Muscle of leg (tissue), 3 donors: ENCODE measurements at regions not wholly inside any gene's neighbourhood (a gene's known extent, or its start where the extent isn't known, plus 50 kb on each side); places are given as distances from the start of the nearest gene placed in this dataset.
"Not testable (repeated sequence)": the region's sequence is repeated elsewhere in the genome, so short reads cannot be mapped to it uniquely, and the experiment has no call there.

Experiments
- DNase-seq: peaks from one replicate; pipeline ENCODE4 v3.0.0; 2013
- H3K27ac ChIP-seq: one replicate; pipeline ENCODE4 v1.5.1; 2013; ENCODE audit warnings: mild to moderate bottlenecking, low read length, control low read depth
- H3K27me3 ChIP-seq: one replicate; pipeline ENCODE4 v1.6.1; 2013; ENCODE audit warnings: low read length; ENCODE audit not compliant: control insufficient read depth, insufficient read depth
- H3K36me3 ChIP-seq: one replicate; pipeline ENCODE4 v1.6.1; 2013; ENCODE audit warnings: low read length; ENCODE audit not compliant: control insufficient read depth, insufficient read depth
- H3K4me1 ChIP-seq: one replicate; pipeline ENCODE4 v1.6.1; 2013; ENCODE audit warnings: low read length; ENCODE audit not compliant: control insufficient read depth, insufficient read depth
- H3K4me3 ChIP-seq: one replicate; pipeline ENCODE4 v1.5.1; 2013; ENCODE audit warnings: low read length, control low read depth
- H3K9me3 ChIP-seq: replicated peaks from 2 replicates; pipeline ENCODE4 v1.6.1; 2013; ENCODE audit warnings: low read depth, low read length; ENCODE audit not compliant: control insufficient read depth
- WGBS: methylation state at CpG from one replicate; pipeline ENCODE4 v1.1.5; 2013; ENCODE audit warnings: missing lambda C conversion rate; ENCODE audit not compliant: insufficient coverage; 5-methylcytosine and 5-hydroxymethylcytosine counted together

GRCh38 chr13:44803390-44803789 lies 185.9 kb downstream of the NUFIP1 start:
- Histone ChIP-seq H3K4me3 (no peak overlapping the region), H3K9me3 (no peaks in the 10 kb centered on the region), H3K27ac (no peak overlapping the region), H3K27me3 (no peaks in the 10 kb centered on the region), H3K36me3 (no peaks in the 10 kb centered on the region), H3K4me1 (no peaks in the 10 kb centered on the region)
- DNase-seq: no peak
- WGBS: 82% methylated on average over 3 of the region's 4 CpGs

- Histone ChIP-seq H3K27ac (no peak overlapping the region), H3K4me3 (no peak overlapping the region)
- WGBS: 66% methylated on average over 3 of the region's 4 CpGs
Observed at GRCh38 chr13:44802491-44802890, 186.8 kb downstream of the NUFIP1 start.

GRCh38 chr13:44801990-44802389 lies 187.3 kb downstream of the NUFIP1 start:
- H3K4me3 ChIP-seq: no peak overlapping the region
- H3K4me1 ChIP-seq: no peaks in the 10 kb centered on the region
- no peaks in the 10 kb centered on the region for H3K36me3 ChIP-seq
- H3K27ac ChIP-seq: no peak overlapping the region
- no peaks in the 10 kb centered on the region for H3K27me3 ChIP-seq
- no peak for DNase-seq
- no peaks in the 10 kb centered on the region for H3K9me3 ChIP-seq
- WGBS: 70% methylated on average over 3 of the region's 4 CpGs

More at GRCh38 chr13:44802491-44802890, 186.8 kb downstream of the NUFIP1 start:
- no peak for DNase-seq
- H3K9me3 ChIP-seq: no peaks in the 10 kb centered on the region
- H3K4me1 ChIP-seq: no peaks in the 10 kb centered on the region
- H3K36me3 ChIP-seq: no peaks in the 10 kb centered on the region
- H3K27me3 ChIP-seq: no peaks in the 10 kb centered on the region

DNA sequence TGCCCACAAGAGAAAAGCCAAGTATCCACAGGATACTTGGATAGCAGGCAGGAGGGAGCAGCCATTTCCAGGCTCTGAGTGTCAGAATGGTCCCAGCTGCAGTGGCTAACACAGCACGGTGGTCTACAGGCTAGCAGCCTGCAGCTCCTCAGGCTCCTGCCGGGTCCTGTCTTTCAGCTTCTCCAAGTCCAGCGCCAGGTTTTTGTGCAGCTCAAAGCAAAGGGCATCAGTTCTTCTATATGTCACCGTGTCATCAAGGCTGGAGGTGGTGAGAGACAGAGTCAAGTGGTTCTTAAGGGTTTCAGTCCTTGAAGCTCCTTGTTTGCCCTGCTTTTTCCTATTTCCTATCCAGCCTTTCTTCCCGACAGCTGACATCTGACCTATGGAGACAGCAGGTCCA lies 188.6 kb downstream of the NUFIP1 start:
- no peaks in the 10 kb centered on the region for H3K4me1 ChIP-seq

GRCh38 chr13:44797685-44798084 lies 191.6 kb downstream of the NUFIP1 start:
- Histone ChIP-seq H3K4me3 (no peak overlapping the region), H3K36me3 (no peaks in the 10 kb centered on the region), H3K9me3 (no peaks in the 10 kb centered on the region), H3K27me3 (no peaks in the 10 kb centered on the region), H3K4me1 (no peaks in the 10 kb centered on the region), H3K27ac (no peak overlapping the region)
- no CpG with 5 or more reads among the region's 2 CpGs for WGBS
- DNase-seq: no peak

More for the DNA sequence above, 188.6 kb downstream of the NUFIP1 start:
- no peaks in the 10 kb centered on the region for H3K36me3 ChIP-seq
- H3K27ac ChIP-seq: no peak overlapping the region
- H3K4me3 ChIP-seq: no peak overlapping the region
- 73% methylated on average over 3 of the region's 5 CpGs for WGBS
- no peaks in the 10 kb centered on the region for H3K27me3 ChIP-seq
- DNase-seq: no peak
- no peaks in the 10 kb centered on the region for H3K9me3 ChIP-seq

GRCh38 chr13:44796597-44797490 lies 192.4 kb downstream of the NUFIP1 start:
- H3K36me3 ChIP-seq: no peaks in the 10 kb centered on the region
- no peak overlapping the region for H3K4me3 ChIP-seq
- H3K9me3 ChIP-seq: no peaks in the 10 kb centered on the region
- peak; percentile 44 for DNase-seq
- H3K27me3 ChIP-seq: no peaks in the 10 kb centered on the region
- H3K27ac ChIP-seq: no peak overlapping the region
- WGBS: 94% methylated on average over 3 of the region's 5 CpGs
- H3K4me1 ChIP-seq: no peaks in the 10 kb centered on the region

DNA sequence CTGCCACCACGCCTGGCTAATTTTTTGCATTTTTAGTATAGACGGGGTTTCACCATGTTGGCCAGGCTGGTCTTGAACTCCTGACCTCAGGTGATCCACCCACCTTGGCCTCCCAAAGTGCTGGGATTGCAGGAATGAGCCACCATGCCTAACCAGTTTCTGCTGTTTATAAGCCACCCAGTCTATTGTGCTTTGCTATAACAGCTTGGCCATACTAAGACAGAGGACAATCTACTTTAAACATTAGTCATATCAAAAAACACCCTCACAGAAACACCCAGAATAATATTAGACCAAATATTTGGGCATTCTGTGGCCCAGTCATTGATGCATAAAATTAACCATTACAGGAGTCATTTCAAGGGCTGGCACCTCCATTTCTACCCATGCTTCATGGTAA lies 193.2 kb downstream of the NUFIP1 start:
- not testable (repeated sequence) for H3K4me1 ChIP-seq, DNase-seq, H3K36me3 ChIP-seq, H3K4me3 ChIP-seq, H3K27me3 ChIP-seq, H3K27ac ChIP-seq, H3K9me3 ChIP-seq
- WGBS: 95% methylated on average over 2 of the region's 2 CpGs

DNA sequence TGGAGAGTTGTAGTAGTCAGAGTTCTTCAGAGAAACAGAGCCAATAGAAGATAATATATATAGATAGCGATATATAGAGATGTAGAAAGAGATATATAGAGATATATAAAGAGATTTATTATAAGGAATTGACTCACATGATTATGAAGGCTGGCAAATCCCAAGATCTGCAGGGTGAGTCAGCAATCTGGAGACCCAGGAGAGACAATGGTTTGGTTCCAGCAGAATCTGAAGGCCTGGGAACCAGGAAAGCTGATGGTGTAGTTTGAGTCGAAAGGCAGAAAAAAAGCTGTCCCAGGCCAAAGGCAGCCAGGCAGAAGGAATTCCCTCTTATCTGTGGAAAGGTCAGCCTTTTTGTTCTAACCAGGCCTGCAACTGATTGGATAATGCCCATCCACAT lies 194.1 kb downstream of the NUFIP1 start:
- Histone ChIP-seq H3K9me3 (no peaks in the 10 kb centered on the region), H3K36me3 (no peaks in the 10 kb centered on the region), H3K4me3 (no peak overlapping the region), H3K4me1 (peaks cover 3% of the 10 kb centered on the region), H3K27ac (no peak overlapping the region), H3K27me3 (no peaks in the 10 kb centered on the region)
- no peak for DNase-seq
- WGBS: 92% methylated on average over 2 of the region's 2 CpGs

DNA sequence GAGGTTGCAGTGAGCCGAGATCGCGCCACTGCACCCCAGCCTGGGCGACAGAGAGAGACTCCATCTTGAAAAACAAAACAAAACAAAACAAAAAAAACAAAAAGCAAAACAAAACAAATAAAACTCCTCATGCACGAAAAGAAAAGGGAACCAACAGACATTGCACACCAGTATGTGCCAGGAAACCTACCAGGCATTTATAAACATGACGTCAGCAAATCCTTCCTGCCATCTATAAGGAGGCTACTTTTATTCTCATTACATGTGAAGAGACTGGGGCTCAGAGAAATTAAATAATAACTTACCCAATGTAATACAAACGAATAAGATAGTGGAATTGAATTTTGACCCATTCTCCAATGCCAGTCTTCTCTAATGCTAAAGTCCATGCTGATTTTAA lies 197.2 kb downstream of the NUFIP1 start:
- peaks cover 4% of the 10 kb centered on the region for H3K4me1 ChIP-seq
- no peak overlapping the region for H3K4me3 ChIP-seq
- no peak for DNase-seq
- H3K9me3 ChIP-seq: no peaks in the 10 kb centered on the region
- 67% methylated on average over 1 of the region's 7 CpGs for WGBS
- H3K27me3 ChIP-seq: no peaks in the 10 kb centered on the region
- H3K36me3 ChIP-seq: no peaks in the 10 kb centered on the region
- H3K27ac ChIP-seq: no peak overlapping the region

- no peaks in the 10 kb centered on the region for H3K9me3 ChIP-seq
- no peaks in the 10 kb centered on the region for H3K36me3 ChIP-seq
- no peaks in the 10 kb centered on the region for H3K27me3 ChIP-seq
- 68% methylated on average over 2 of the region's 4 CpGs for WGBS
- peaks cover 4% of the 10 kb centered on the region for H3K4me1 ChIP-seq
- no peak overlapping the region for H3K4me3 ChIP-seq
- H3K27ac ChIP-seq: no peak overlapping the region
- DNase-seq: no peak
Observed at GRCh38 chr13:44790289-44790688, 199.0 kb downstream of the NUFIP1 start.
